ENCODE measurements at regions not wholly inside any gene's neighbourhood (a gene's known extent, or its start where the extent isn't known, plus 50 kb on each side); places are given as distances from the start of the nearest gene placed in this dataset.

DNA sequence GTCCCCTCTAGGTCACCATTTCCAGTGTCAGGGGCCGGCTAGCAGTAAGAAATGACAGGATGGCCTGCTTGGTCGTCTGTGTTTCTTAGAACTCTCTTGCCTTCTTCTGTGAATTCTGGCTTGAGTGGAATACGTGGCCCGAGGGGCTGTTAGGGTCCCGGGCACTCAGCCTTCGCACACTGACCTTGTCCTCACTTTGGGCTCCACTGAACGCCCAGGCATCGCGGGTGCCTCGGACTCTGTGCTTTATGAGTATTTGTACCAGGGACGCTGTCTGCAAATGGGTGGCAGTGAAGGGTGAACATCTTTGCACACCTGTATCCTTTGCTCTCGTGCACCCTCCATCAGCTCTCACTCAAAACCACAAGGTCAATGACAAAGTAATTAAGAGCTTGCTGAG, 123.4 kb upstream of the ANO1 start:
- Histone ChIP-seq H3K4me3 (no peak overlapping the region), H3K4me1 (ENCODE audit: low read depth) (no peaks in the 10 kb centered on the region), H3K9me3 (no peaks in the 10 kb centered on the region), H3K36me3 (ENCODE audit: low read depth) (no peaks in the 10 kb centered on the region)
- ATAC-seq (no peak), DNase-seq (peak in 1 of 3 donors; percentile 9)
- intact Hi-C loops (cut with DNase I, micrococcal nuclease) = no loop called here
- TF ChIP-seq, protein P1, sequence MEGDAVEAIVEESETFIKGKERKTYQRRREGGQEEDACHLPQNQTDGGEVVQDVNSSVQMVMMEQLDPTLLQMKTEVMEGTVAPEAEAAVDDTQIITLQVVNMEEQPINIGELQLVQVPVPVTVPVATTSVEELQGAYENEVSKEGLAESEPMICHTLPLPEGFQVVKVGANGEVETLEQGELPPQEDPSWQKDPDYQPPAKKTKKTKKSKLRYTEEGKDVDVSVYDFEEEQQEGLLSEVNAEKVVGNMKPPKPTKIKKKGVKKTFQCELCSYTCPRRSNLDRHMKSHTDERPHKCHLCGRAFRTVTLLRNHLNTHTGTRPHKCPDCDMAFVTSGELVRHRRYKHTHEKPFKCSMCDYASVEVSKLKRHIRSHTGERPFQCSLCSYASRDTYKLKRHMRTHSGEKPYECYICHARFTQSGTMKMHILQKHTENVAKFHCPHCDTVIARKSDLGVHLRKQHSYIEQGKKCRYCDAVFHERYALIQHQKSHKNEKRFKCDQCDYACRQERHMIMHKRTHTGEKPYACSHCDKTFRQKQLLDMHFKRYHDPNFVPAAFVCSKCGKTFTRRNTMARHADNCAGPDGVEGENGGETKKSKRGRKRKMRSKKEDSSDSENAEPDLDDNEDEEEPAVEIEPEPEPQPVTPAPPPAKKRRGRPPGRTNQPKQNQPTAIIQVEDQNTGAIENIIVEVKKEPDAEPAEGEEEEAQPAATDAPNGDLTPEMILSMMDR (IDR thresholded peaks at IDR 0.05) = no peak

DNA sequence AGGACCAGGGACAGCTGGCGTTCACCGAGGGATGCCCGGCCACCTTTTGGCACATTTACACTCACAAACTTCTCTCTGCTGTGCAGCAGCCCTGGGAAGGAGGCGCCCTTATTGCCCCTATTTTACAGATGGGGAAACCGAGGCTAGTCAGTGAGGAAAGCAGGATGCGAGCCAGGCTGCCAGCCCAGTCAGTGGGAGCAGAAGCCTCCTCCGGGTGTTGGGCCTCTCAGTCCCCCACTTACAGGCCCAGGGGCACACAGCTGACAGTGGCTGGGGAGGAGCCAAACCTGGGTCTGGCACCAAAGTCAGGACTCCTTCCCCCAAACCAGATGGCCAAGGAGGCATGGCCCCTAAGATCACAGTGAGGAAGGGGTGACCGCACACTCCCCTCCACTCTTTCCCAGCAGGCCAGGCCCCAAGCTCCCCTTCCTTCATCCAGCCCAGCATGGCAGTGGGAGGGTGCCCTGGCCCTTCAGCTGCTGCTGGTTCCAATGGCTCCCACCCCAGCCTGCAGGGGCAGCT, 121.4 kb upstream of the ANO1 start:
- Histone ChIP-seq H3K4me1 (ENCODE audit: low read depth) (no peaks in the 10 kb centered on the region), H3K4me3 (no peak overlapping the region), H3K9me3 (no peaks in the 10 kb centered on the region), H3K36me3 (ENCODE audit: low read depth) (no peaks in the 10 kb centered on the region)
- DNase-seq (peak in 2 of 3 donors; percentile 7 to 14), ATAC-seq (no peak)
- TF ChIP-seq, protein P1 (IDR thresholded peaks at IDR 0.05) = no peak
- intact Hi-C loops (cut with DNase I, micrococcal nuclease) = no loop called here

DNA sequence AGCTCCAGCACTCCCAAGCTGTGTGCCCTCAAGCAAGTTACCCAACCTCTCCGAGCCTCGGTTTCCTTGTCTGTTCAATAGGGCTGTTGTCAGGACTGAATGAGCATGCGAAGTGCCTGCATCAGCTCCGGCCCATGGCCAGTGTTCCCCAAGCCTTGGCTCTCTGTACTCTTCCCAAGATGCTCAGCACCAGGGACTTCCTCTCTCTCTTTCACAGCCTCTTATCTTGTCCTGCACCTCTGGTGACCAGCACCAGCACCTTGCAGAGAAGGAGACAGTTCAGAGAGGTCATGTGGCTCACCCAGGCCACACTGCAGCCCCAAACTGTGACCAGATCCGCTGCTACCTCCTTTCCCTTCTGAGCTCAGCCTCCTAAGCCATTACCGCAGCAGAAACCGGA, 120.3 kb upstream of the ANO1 start:
- Histone ChIP-seq H3K4me1 (ENCODE audit: low read depth) (no peaks in the 10 kb centered on the region), H3K36me3 (ENCODE audit: low read depth) (no peaks in the 10 kb centered on the region), H3K4me3 (no peak overlapping the region), H3K9me3 (no peaks in the 10 kb centered on the region)
- DNase-seq (peak in 2 of 3 donors; percentile 5 to 10), ATAC-seq (no peak)
- intact Hi-C loops (cut with DNase I, micrococcal nuclease) = no loop called here
- TF ChIP-seq, protein P1 (IDR thresholded peaks at IDR 0.05) = no peak

DNA sequence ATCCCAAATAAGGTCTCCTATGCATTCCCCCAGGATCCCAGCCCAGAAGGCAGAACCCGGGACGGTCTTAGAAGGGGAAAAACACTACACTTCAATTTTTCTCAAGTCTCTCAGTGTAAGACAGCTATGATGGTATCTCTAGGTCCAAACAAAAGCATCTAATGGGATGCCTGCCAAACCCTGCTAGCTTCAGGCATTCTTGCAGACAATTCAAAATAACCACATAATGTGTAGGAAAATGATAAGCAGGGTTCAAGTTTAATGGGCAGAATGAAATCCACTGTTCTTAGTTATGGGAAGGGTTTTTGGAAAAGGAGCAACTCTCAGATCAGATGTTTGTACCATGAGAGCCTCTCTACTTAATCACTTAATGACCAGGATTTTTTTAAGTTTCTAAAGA, 119.8 kb upstream of the ANO1 start:
- no peak for DNase-seq
- Histone ChIP-seq H3K4me3 (no peak overlapping the region), H3K9me3 (no peaks in the 10 kb centered on the region), H3K36me3 (ENCODE audit: low read depth) (no peaks in the 10 kb centered on the region), H3K4me1 (ENCODE audit: low read depth) (no peaks in the 10 kb centered on the region)
- no peak for ATAC-seq
- intact Hi-C loops (cut with DNase I, micrococcal nuclease) = no loop called here
- TF ChIP-seq, protein P1 (IDR thresholded peaks at IDR 0.05) = no peak

DNA sequence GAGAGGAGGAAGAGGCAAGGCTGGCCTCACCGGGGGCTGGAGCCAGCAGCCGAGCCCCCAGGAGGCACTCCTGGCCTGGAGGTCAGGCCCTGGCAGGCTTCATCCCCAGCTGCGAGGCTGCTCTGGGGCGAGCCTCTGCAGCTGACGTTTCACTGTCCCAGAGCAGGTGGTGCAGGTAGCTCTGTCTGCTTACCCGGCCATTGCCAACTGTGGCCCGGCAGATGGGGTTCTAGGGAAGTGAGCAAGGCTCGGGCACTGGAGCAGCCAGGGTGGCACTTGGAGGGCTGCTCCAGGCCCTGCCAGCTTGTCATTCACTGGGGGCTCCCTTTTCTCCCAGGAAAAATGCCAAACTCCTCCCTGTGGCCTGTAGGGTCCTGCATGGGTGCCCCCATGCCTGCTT, 118.7 kb upstream of the ANO1 start:
- peak in 2 of 3 donors; percentile 7 to 28 for DNase-seq
- TF ChIP-seq, protein P1 (IDR thresholded peaks at IDR 0.05) = no peak

DNA sequence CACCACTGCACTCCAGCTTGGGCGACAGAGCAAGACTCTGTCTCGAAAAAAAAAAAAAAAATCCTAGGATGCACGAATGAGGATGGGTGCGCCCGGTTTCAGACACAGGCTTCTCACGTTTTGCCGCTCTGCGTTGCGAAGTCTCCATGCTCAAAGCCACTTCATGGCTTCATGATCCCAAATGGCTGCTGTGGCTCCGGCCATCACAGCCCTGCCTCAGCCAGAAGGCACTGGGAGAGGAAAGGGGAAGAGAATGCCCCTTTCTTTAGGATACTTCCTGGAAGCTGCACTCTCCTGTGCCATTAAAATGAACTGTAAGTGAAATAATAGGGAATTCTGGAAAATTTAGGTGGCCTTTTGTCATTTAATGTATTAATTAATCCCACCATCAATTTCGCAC, 116.4 kb upstream of the ANO1 start:
- Histone ChIP-seq H3K4me3 (no peak overlapping the region), H3K36me3 (ENCODE audit: low read depth) (no peaks in the 10 kb centered on the region), H3K4me1 (ENCODE audit: low read depth) (no peaks in the 10 kb centered on the region), H3K9me3 (no peaks in the 10 kb centered on the region)
- TF ChIP-seq, protein P1 (IDR thresholded peaks at IDR 0.05) = no peak
- no peak for DNase-seq
- no peak for ATAC-seq
- intact Hi-C loops (cut with DNase I, micrococcal nuclease) = no loop called here

More for the DNA sequence above, 118.7 kb upstream of the ANO1 start:
- Histone ChIP-seq H3K9me3 (no peaks in the 10 kb centered on the region), H3K36me3 (ENCODE audit: low read depth) (no peaks in the 10 kb centered on the region), H3K4me1 (ENCODE audit: low read depth) (no peaks in the 10 kb centered on the region), H3K4me3 (no peak overlapping the region)
- ATAC-seq = no peak
- intact Hi-C loops (cut with DNase I, micrococcal nuclease) = no loop called here

All from mucosa of descending colon (tissue), 3 donors.